GM12875 (cell line): ENCODE measurements at regions not wholly inside any gene's neighbourhood (a gene's known extent, or its start where the extent isn't known, plus 50 kb on each side); places are given as distances from the start of the nearest gene placed in this dataset.

ENCODE experiments used
- H3K4me3 ChIP-seq: one replicate; pipeline ENCODE4 v1.5.1; 2011; ENCODE audit warnings: low read depth, low read length, control low read depth
- TF ChIP-seq, protein P1 (sequence below): IDR thresholded peaks from 2 replicates; pipeline ENCODE4 v1.5.1; 2011; ENCODE audit warnings: low read depth, mild to moderate bottlenecking, control low read depth, inconsistent platforms, low read length, moderate library complexity, borderline replicate concordance; ENCODE audit not compliant: insufficient read depth

DNA sequence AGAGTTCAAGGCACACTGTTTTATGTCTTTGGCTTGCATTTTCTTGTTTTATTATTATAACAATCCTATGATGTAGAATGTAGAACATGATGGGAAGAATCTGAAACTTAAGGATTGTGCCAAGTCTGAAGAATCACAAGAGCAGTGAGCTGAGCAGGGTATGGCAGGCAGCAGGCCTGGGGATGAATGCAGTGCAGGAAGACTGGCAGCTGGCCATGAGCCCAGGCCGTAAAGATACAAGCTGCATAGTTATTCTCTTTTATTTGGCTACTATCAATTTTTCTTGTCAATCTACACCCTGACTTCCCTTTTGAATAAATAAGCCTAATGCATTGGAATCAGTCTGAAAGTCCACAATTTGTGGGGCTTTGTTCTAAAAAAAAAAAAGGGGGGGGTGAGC, 89.6 kb upstream of the ARPP21 start:
- H3K4me3 ChIP-seq = no peak overlapping the region
- TF ChIP-seq, protein P1, sequence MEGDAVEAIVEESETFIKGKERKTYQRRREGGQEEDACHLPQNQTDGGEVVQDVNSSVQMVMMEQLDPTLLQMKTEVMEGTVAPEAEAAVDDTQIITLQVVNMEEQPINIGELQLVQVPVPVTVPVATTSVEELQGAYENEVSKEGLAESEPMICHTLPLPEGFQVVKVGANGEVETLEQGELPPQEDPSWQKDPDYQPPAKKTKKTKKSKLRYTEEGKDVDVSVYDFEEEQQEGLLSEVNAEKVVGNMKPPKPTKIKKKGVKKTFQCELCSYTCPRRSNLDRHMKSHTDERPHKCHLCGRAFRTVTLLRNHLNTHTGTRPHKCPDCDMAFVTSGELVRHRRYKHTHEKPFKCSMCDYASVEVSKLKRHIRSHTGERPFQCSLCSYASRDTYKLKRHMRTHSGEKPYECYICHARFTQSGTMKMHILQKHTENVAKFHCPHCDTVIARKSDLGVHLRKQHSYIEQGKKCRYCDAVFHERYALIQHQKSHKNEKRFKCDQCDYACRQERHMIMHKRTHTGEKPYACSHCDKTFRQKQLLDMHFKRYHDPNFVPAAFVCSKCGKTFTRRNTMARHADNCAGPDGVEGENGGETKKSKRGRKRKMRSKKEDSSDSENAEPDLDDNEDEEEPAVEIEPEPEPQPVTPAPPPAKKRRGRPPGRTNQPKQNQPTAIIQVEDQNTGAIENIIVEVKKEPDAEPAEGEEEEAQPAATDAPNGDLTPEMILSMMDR = no peak

DNA sequence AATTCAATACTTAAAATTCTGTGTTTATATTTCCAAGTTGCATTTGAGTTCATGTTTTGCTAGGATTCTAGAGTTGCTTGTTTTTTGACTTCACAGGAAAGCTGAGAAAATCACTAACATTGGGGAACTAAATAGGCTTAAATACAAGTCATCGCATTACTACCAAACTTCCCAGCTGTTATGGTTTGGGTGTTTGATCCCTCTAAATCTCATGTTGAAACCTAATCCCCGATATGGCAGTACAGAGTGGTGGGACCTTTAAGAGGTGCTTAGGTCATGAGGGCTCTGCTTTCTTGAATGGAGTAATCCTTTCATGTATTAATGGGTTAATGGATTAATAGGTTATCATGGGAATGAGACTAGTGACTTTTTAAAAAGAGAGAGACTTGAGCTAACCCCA, 77.2 kb upstream of the ARPP21 start:
- H3K4me3 ChIP-seq = no peak overlapping the region
- TF ChIP-seq, protein P1 = no peak

DNA sequence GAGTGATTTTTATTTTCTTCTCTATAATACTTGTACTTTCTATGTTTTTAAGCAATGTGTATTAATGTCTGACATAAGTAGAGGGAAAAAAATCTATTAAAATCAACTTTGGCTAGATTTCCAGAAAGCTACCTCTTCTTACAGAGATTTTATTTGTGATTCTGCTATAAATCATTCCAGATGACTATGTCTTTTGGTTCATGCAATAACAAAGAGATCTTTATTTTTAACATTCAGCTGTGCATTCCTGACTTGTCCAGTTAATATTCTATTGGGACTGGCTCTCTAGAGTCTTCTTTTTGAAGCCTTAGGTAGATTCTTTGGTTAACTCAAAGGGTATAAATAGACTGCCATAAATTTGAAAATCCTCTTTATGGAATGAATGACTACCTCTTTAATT, 74.3 kb upstream of the ARPP21 start:
- H3K4me3 ChIP-seq = no peak overlapping the region
- TF ChIP-seq, protein P1 = no peak
